ENCODE measurements at regions not wholly inside any gene's neighbourhood (a gene's known extent, or its start where the extent isn't known, plus 50 kb on each side); places are given as distances from the start of the nearest gene placed in this dataset.
"Not testable (repeated sequence)": the region's sequence is repeated elsewhere in the genome, so short reads cannot be mapped to it uniquely, and the experiment has no call there.

DNA sequence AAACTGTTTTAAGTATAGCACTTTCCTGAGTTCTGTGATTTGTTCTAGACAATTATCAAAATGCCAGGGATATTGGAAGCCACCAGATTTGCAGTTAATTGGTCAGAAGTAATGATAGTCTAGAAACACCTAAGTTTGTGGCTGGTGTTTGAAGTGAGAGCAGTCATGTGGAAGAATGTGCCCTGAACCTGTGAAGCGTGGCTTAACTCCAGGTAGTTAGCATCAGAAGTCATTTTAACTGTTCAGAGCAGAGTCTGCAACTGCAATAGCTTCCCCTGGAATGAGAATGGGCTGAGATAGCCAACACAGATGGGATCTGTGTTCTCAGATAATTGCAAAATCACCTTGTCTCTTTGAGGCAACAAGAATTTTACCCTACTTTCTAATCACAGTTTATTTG, 255.1 kb upstream of the GK2 start:
- no peak for TF ChIP-seq ZFX (IDR thresholded peaks at IDR 0.05; ENCODE audit: borderline replicate concordance)
- TF ChIP-seq, protein P1, sequence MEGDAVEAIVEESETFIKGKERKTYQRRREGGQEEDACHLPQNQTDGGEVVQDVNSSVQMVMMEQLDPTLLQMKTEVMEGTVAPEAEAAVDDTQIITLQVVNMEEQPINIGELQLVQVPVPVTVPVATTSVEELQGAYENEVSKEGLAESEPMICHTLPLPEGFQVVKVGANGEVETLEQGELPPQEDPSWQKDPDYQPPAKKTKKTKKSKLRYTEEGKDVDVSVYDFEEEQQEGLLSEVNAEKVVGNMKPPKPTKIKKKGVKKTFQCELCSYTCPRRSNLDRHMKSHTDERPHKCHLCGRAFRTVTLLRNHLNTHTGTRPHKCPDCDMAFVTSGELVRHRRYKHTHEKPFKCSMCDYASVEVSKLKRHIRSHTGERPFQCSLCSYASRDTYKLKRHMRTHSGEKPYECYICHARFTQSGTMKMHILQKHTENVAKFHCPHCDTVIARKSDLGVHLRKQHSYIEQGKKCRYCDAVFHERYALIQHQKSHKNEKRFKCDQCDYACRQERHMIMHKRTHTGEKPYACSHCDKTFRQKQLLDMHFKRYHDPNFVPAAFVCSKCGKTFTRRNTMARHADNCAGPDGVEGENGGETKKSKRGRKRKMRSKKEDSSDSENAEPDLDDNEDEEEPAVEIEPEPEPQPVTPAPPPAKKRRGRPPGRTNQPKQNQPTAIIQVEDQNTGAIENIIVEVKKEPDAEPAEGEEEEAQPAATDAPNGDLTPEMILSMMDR (IDR thresholded peaks at IDR 0.05): no peak
- no peak overlapping the region for H3K27ac ChIP-seq

DNA sequence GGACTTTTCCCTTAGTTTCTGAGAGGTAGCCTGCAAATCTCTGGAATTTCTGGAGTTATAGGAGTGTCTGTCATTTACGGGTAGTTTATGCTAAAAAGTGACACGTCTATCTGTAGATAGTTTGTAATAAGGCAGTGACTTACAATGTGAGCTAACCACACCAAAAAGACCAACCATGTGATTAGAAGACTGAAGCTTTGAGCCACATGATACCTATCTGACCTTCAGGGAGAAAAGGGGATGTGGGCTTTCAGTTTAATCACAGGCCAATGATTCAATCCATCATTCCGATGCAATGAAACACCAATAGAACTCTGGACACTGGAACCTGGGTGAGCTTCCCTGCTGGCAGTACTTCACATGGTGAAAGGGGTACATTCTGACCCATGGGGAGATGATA, 254.6 kb upstream of the GK2 start:
- TF ChIP-seq ZFX (IDR thresholded peaks at IDR 0.05; ENCODE audit: borderline replicate concordance): no peak
- TF ChIP-seq, protein P1 (IDR thresholded peaks at IDR 0.05): no peak
- no peak overlapping the region for H3K27ac ChIP-seq

DNA sequence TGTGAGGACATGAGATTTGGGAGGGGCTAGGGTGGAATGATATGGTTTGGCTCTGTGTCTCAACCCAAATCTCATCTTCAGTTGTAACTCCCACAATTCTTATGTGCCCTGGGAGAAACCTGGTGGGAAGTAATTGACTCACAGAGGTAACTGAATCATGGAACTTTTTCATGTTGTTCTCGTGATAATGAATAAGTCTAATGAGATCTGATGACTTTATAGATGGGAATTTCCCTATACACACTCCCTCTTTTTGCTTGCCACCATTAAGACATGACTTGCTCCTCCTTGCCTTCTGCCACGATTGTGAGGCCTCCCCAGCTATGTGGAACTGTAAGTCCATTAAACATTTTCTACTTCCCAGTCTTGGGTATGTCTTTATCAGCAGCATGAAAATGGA, 253.2 kb upstream of the GK2 start:
- TF ChIP-seq ZFX (IDR thresholded peaks at IDR 0.05; ENCODE audit: borderline replicate concordance): no peak
- TF ChIP-seq, protein P1 (IDR thresholded peaks at IDR 0.05): no peak
- H3K27ac ChIP-seq: no peak overlapping the region

DNA sequence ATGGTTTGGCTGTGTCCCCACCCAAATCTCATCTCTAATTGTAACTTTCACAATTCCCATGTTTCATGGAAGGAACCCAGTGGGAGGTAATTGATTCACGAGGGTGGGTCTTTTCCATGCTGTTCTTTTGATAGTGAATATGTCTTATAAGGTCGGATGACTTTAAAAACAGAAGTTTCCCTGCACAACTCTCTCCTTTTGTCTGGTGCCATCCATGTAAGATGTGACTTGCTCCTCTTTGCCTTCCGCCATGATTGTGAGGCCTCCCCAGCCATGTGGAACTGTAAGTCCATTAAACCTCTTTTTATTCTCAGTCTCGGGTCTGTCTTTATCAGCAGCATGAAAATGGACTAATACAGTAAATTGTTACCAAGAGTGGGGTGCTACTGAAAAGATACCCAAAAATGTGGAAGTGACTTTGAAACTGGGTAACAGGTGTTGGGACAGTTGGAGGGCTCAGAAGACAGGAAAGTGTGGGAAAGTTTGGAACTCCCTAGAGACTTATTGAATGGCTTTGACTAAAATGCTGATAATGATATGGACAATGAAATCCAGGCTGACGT, 251.4 kb upstream of the GK2 start:
- H3K27ac ChIP-seq: not testable (repeated sequence)

DNA sequence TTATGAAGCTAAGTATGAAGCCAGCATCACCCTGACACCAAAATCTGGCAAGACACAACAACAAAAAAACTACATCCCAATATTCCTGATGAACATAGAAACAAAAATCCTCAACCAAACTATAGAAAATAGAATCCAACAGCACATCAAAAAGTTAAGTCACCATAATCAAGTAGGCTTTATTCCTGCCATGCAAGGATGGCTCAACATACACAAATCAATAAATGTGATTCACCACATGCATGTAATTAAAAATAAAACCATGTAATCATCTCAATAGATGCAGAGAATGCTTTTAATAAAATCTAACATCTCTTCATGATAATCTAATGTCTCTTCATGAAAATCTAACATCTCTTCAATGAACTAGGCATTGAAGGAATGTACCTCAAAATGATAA, 249.4 kb upstream of the GK2 start:
- no peak overlapping the region for H3K27ac ChIP-seq
- TF ChIP-seq, protein P1 (IDR thresholded peaks at IDR 0.05): no peak
- TF ChIP-seq ZFX (IDR thresholded peaks at IDR 0.05; ENCODE audit: borderline replicate concordance): no peak

DNA sequence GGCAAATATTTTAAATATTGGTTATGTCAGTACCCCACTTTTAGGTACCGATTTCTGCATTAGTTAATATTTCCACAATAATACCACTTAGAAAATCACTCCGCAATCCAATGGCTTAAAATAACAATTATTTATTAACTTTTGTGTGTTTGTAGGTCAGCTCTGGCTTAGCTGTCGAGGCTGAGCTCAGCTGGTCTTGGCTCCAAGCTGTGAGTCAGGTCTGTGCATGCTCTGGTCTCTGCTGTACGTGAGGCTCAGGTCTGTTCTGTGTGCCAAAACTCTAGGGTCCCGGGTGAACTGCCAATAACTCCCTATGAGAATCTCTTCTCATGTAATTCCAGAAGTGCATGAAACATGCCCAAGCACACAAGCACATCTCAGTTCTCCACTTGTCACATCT, 245.8 kb upstream of the GK2 start:
- no peak overlapping the region for H3K27ac ChIP-seq
- TF ChIP-seq ZFX (IDR thresholded peaks at IDR 0.05; ENCODE audit: borderline replicate concordance): no peak
- TF ChIP-seq, protein P1 (IDR thresholded peaks at IDR 0.05): no peak

DNA sequence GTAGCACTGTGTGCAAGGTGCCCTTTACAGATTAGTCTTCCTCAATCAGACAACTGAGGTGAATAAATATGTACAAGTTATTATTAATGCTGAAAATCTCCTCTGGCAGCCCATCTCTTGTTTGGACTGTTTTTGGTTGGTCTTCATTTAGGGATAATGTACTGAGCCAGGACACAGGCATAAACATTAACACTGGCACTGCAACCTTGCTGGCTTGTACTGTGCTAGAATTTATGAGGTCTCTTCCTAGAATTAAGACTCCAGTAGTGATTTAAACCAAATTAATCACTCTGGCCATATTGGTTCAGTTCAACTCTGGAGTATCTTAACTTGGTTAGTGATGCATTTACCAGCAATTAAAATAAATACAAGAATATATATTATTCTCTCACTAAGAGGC, 244.7 kb upstream of the GK2 start:
- peak overlapping the region; percentile 83 for H3K27ac ChIP-seq

More for the DNA sequence above, 244.7 kb upstream of the GK2 start:
- no peak for TF ChIP-seq ZFX (IDR thresholded peaks at IDR 0.05; ENCODE audit: borderline replicate concordance)
- TF ChIP-seq, protein P1 (IDR thresholded peaks at IDR 0.05): no peak
